D341Med (cell line): ENCODE measurements at regions not wholly inside any gene's neighbourhood (a gene's known extent, or its start where the extent isn't known, plus 50 kb on each side); places are given as distances from the start of the nearest gene placed in this dataset.

Source experiments
- DNase-seq: peaks from one replicate; pipeline ENCODE4 v3.0.0; 2012; ENCODE audit warnings: low spot score

DNA sequence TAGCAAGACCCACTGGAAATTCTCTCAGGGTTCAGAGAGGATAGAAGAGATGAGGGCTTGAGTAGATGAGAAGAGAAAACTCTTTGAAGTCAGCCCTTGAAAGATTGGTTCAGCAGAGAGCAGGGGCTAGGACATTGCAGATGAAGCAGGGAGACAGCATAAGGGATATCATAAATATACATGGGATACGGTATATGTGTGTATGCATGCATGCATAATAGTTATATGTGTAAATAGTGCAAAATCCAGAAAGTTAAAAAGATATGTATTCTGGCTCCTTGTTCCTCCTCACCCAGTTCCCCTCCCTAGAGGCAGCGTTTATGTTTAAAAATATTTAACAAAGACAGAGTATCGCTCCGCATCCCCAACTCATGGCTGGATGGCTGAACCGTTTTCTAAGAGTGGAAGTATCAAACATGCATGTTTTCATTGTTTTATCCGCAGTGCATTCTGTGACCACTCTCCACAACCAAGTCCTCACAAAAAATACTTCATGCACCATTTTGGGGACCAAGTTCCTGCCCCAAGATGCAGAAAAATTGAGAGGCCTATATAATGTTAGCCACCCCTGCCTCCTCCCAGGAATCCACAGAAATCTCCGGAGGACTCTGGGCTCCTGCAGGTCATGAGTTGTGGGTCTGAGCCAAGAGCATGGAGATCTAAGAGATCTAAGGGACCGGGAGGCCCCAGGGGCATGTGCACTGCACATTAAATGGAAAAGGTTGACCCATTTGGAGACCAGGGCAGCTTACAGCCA lies 119.5 kb downstream of the MTX3 start:
- DNase-seq: no peak

DNA sequence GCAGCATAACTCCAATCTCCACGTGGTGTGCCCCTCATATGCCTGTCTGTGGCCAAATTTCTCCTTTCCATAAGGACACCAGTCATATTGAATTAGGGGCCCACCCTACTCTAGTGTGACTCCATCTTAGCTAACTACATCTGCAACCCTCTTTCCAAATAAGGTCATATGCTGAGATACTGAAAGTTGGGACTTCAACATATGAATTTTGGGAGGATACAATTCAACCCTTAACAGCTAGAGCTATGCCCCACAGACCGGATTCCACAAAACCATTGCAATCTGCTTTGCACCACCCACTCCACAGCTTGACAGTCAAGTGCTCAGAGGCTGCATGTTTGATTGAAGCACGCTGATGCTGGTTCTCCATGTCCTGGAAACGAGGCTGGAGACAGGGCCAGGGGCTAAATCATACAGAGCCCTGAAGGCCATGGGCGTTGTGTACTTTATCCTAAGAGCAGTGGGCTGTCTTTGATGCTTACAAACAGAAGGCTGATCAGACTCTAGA lies 122.8 kb downstream of the MTX3 start:
- DNase-seq: no peak

DNA sequence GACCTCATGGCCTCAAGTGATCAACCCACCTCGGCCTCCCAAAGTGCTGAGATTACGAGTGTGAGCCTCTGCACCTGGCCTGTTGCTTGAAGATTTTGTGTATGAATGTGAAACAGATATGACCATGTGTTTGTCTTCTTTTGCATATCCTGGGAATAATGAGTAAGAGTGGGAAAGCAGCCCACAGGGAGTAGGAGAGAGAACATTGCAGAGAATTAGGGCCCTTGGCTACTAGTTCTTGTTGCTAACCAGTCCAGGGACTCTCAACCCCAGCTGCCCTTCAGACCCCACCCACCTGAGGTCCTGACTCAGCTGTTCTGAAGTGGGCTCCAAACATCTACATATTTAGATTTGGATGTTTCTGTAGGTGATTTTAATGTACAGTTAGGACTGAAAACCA lies 125.5 kb downstream of the MTX3 start:
- DNase-seq: no peak

DNA sequence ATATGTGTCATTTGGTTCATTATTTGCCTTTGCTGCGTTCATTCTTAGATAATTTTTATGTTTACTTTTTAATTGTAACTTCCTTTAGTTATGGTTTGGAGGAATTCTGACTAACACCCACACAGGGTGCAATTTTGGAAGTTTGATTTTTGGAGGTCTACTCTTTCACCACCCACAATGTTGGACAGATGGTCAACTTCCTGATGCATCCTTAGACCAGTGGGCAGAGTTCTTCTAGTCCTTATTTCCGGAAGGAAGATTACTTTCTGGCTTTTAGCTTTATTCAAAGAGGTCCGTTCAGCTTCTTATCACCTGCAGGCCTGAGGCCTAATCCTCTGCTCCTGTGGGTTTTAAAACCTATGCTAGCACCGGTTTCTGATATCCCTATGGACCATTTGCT lies 126.7 kb downstream of the MTX3 start:
- no peak for DNase-seq

DNA sequence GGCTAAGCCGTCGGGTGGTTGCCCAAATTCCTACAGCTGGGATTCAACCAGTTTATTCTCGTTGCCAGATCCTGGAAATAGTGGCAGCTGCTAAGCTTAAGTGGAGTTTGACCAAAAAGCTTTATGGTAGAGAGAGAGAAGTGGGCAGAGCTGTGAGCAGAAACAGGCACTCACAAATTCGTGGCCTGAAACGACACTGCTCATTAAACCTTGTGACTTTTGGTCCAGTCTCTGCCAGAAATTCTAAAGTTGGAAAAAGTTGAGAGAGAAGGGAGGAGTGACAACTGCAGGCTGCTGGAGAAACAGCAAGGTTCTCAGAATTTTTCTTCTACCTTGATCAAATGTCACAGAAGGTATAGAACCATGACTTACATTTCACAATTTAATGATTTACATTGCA lies 131.5 kb downstream of the MTX3 start:
- DNase-seq: no peak

DNA sequence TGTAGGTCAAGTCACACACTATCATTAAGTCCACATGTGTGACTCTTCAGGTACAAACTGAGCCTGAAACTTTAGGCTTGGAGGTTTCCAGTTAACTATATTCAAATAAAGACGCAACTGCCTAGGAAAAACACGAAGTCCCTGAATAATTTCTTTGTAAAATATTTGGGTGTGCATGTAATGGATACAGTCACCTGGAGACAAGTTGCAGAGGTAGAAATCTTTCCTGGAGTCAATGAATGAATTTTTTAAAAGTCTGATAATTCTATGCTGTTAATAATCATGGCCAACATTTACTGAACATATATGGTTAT lies 132.7 kb downstream of the MTX3 start:
- DNase-seq: no peak

DNA sequence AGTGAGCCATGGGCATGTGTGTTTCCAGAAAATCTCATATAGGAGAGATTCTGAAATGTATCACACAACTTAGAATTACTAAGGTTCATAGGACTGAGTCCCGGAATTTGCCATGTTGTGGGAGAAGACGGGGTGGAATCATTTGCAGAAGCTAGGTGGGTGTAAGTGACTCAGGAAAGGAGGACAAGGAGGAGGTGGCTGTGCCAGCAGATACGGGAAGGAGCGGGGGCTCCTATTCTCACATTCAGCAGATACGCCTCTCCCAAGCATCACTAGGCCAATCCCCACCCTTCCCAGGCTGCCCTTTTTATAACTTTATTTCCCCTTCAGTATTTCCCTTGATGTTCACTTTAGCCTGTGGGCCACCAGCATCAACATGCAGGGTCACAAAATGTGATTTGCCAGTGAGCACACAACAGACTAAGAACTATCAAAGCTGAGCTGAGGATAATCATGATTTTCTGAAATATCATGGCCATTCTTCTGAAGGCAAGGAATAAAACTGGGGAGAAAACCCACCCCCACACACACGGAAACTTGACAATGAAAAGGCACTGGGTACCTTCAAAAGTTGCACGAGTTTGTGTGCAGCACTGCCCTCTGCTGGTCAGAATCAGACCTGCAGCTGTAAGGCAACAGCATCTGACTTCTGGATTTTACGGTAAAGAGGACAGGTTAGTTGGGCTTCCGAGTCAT lies 133.2 kb downstream of the MTX3 start:
- peak; percentile 59 for DNase-seq

DNA sequence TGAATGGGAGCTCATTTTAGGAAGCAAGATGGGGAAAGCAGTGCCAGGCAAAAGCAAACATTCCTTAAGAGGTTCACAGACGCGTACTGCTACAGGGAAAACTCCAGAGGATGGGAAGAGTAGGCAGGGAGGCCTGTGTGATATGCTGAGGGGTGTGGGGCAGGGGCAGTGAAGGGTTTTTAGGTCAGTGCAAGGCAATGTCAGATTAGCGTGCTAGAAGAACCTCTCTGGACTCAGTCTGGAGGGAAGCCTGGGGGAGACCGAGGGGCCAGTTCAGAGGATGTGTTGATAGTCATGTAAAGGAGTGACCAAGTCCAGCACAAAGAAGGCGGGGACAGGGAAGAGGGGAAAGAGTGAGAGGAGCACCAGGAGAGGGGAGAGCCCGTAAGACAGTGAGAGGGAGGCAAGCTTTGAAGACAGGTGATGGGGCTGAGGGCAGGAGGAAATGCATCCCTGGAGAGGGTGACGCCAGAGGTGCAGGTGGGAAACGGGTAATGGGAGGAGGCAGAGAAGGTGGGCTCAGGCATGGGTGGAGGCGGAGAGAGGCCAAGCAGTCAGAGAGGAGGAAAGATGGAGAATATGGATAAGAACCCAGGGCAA lies 134.5 kb downstream of the MTX3 start:
- DNase-seq: no peak

DNA sequence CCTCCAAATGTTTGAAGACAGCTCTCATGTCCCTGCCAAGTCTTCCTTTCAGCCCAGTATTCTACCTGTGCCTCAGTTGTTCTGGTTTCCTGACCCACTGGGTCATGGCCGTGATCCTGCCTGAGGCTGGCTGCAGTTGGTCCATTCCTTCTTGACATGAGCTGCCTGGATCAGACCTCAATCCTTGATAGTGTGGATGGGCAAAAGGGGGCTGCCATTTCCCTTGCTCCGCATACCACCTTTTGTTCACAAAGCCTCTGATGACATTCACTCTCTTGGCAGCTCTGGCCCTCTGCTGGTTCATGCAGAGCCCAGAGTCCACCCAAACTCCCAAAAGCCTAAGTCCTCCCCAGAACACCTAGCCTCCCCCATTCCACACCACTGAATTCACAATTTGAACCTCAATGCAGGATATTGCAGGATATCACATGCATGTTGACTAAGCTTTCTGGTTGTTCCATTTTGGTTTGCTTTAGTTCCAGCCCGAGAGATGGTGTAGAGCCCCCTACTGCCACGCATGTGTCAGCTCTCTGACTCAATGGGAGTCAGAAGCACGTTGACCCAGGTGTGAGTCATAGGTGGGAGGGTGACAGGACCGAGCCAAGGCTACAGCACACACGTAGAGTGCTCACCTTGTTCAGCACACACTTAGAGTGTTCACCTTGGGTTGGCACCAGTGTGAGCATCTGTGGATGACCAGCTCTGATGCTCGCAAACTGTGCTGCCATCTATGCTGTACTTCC lies 137.2 kb downstream of the MTX3 start:
- DNase-seq: no peak

DNA sequence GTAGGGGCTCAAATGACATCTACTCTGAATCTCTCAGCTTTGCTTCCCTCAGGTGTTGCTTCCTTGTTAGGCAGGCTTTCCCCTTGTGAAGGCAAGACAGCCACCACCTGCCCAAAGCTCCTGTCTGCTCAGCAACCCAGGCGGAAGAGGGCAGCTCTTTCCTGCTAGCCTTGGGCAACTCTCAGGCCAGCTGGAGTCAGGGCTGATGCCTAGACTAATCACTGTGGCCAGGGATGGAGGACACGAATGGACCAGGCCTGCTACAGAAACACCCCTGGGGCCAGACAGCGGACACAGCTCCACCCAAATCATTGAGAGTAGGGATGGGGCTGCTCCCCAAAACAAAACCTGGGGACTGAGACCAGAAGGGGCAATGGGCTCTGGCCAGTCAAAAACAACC lies 138.0 kb downstream of the MTX3 start:
- DNase-seq: no peak

DNA sequence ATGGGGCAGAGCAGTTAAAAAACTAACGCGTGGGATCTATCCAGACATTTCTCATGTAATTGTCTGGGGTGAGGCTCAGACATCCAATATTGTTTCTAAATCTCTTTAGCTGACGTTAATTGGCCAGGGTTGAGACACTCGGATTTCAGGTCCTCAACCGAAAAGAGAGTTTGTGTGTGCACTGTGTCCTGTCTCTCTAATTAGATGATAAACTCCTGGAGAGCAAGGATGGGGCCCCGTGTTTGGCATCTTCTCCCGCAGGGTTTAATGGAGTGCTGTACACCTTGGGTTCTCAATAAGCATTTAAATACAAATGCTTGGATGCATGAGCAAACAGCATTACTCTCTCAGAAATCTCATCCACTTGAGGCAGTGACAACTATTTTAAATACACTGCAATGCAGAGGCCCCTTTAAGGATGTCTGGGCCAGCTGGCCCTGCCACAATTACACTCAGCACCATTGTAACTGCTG lies 139.6 kb downstream of the MTX3 start:
- peak; percentile 40 for DNase-seq

DNA sequence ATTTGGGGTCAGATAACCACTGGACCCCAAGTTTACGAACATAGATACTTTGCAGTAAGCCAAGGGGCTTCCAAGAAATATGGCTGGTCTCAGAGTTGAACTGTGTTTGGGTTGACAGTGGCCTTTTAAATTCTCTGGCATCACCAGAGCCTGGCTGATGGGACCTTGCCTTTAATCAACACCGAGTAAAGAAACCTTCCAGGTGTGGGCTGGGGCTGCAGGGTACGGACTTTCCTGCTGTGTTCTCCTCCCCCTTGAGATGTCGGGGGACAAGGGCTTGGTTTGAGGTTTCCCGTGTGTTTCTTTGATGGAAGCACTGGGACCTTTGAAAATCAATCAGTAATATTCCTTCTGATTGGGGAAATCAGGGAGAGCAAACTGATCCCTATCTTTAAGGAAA lies 140.1 kb downstream of the MTX3 start:
- no peak for DNase-seq

DNA sequence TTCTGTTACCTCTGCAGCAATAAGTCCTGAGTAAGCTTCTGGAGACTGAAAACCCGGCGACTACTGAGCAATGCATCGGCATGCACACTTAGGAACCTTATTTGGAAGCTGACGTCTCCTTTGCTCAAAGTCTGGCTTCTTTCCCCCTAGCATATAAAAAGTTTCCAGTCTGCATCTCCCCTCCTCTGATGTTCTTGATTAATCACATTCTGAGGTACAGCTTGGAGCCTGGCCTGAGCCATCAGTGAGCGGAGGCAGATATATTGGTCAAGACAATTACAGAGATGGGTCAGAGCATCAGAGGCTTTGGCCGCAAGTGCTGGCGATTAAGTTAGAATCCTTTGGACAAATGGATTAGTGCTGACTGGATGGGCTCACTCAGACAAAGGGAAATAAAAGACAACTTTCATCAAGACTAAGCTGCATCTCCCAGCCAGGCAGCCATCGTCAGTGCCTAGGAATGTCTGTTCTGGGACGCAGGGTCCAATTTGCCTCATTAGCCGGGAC lies 140.7 kb downstream of the MTX3 start:
- no peak for DNase-seq

DNA sequence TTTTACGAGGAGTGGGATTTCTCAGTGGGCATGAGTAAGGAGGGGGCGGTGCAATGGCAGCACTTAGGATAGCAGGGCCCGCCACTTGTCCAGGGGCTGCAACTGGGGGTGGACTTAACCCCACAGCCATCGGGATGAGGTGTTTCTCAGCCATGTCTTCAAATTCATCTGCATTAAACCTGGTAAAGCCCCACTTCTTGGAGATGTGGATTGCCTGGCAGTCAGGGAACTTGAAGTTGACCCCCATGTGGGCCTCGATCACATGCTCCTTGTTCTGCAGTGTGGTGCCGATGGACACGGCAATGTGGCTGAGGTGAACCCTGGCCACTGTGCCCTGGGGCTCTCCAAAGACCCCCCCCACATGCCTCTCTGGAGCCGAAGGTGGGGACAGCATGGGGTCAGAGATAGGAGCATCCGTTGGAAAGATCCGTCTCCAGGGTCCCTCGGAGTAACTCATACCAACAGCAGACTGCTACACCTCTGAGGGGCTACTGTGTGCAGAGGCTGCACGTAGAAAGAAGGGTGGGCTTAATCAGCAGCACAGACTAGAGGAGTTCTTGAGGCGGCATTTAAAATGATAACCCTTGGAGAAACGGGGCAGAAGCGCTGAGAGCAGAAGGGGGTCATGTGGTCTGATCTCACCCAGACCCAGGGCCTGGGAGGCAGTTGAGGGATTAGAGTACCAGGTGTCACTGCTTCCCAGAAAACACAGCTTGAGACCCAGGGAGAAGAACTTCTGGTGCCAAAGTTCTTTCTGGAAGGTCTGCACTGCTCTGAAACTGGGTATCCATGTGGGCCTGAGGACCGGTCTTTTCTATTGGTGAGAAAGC lies 141.4 kb downstream of the MTX3 start:
- DNase-seq: no peak
